PFSK-1 (cell line): ENCODE measurements at regions not wholly inside any gene's neighbourhood (a gene's known extent, or its start where the extent isn't known, plus 50 kb on each side); places are given as distances from the start of the nearest gene placed in this dataset.

Experiments used
- POLR2AphosphoS5 ChIP-seq: IDR thresholded peaks from 2 replicates; pipeline ENCODE4 v1.6.1; 2012; ENCODE audit warnings: low read depth, mild to moderate bottlenecking, control low read depth, low read length, moderate library complexity
- SIN3A ChIP-seq: IDR thresholded peaks from 2 replicates; pipeline ENCODE4 v1.6.1; 2012; ENCODE audit warnings: mild to moderate bottlenecking, low read length, moderate library complexity, borderline replicate concordance; ENCODE audit not compliant: insufficient read depth
- TAF1 ChIP-seq: IDR thresholded peaks from 2 replicates; pipeline ENCODE4 v1.6.1; 2012; ENCODE audit warnings: low read length, control low read depth, borderline replicate concordance; ENCODE audit not compliant: insufficient read depth
- TF ChIP-seq, protein P1 (sequence below), 2 experiments: IDR thresholded peaks; 2 replicates each; pipeline versions ENCODE4 v1.6.1 to v1.8.0; 2011 to 2012; ENCODE audit warnings: low read depth in 2 of 2, low read length in 2 of 2, control low read depth in 1 of 2, inconsistent platforms in 1 of 2, mild to moderate bottlenecking in 1 of 2, moderate library complexity in 1 of 2; ENCODE audit not compliant: insufficient read depth in 1 of 2

DNA sequence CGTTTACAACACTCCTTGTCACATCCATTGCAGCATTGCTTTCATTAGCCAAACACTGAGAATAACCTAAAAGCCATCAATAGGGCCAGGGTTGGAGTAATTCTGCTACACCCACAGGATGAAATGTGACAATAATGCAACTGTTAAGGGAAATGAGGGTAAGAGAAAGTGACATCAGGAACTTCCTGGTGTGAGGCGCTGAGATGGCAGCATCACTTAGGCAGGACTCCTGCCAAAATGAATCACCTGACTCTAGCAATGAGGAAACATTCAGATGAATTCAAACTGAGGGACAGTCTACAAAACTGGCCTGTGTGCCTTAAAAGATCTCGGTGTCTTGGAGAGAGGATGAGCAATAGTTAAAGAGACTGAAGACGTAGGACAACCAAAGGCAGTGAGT, 115.6 kb upstream of the AGAP1 start:
- TF ChIP-seq TAF1, result no peak
- TF ChIP-seq, protein P1, sequence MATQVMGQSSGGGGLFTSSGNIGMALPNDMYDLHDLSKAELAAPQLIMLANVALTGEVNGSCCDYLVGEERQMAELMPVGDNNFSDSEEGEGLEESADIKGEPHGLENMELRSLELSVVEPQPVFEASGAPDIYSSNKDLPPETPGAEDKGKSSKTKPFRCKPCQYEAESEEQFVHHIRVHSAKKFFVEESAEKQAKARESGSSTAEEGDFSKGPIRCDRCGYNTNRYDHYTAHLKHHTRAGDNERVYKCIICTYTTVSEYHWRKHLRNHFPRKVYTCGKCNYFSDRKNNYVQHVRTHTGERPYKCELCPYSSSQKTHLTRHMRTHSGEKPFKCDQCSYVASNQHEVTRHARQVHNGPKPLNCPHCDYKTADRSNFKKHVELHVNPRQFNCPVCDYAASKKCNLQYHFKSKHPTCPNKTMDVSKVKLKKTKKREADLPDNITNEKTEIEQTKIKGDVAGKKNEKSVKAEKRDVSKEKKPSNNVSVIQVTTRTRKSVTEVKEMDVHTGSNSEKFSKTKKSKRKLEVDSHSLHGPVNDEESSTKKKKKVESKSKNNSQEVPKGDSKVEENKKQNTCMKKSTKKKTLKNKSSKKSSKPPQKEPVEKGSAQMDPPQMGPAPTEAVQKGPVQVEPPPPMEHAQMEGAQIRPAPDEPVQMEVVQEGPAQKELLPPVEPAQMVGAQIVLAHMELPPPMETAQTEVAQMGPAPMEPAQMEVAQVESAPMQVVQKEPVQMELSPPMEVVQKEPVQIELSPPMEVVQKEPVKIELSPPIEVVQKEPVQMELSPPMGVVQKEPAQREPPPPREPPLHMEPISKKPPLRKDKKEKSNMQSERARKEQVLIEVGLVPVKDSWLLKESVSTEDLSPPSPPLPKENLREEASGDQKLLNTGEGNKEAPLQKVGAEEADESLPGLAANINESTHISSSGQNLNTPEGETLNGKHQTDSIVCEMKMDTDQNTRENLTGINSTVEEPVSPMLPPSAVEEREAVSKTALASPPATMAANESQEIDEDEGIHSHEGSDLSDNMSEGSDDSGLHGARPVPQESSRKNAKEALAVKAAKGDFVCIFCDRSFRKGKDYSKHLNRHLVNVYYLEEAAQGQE (IDR thresholded peaks at IDR 0.05; ENCODE audit: insufficient read depth in 1 of 2, low read depth in 2 of 2, low read length in 2 of 2), result no peak
- no peak for TF ChIP-seq SIN3A
- no peak for TF ChIP-seq POLR2AphosphoS5
